CD4-positive, CD25-positive, alpha-beta regulatory T cell (primary cell): ENCODE measurements at regions not wholly inside any gene's neighbourhood (a gene's known extent, or its start where the extent isn't known, plus 50 kb on each side); places are given as distances from the start of the nearest gene placed in this dataset.

ENCODE experiments used
- ATAC-seq, 2 donors: fragments of 150-1000 bp; cut with Tn5 transposase; one replicate each; pipeline ENCODE4 v1.10.0; 2021; ENCODE audit warnings: low read depth in 2 of 2, moderate number of reproducible peaks in 2 of 2, moderate library complexity in 1 of 2
- DNase-seq, 3 donors: peaks; one replicate each; pipeline versions ENCODE4 v3.0.0 to v3.0.0-alpha.2; 2012 to 2022; ENCODE audit warnings: mixed read lengths in 1 of 3
- H3K27ac ChIP-seq: one replicate; pipeline ENCODE4 v1.7.0; 2013; ENCODE audit warnings: mild to moderate bottlenecking, low read length; ENCODE audit not compliant: insufficient read depth, poor library complexity, severe bottlenecking
- H3K27me3 ChIP-seq: one replicate; pipeline ENCODE4 v1.7.0; 2013; ENCODE audit warnings: low read length; ENCODE audit not compliant: control insufficient read depth, insufficient read depth
- H3K36me3 ChIP-seq: one replicate; pipeline ENCODE4 v1.7.0; 2013; ENCODE audit warnings: mild to moderate bottlenecking, low read length, moderate library complexity; ENCODE audit not compliant: control insufficient read depth, insufficient read depth
- H3K4me1 ChIP-seq: 2 replicates; pipeline ENCODE4 v1.7.0; 2013; ENCODE audit warnings: mild to moderate bottlenecking, low read length; ENCODE audit not compliant: insufficient read depth, control insufficient read depth, poor library complexity, severe bottlenecking
- H3K4me3 ChIP-seq: one replicate; pipeline ENCODE4 v1.7.0; 2013; ENCODE audit warnings: low read depth, mild to moderate bottlenecking, low read length, moderate library complexity
- H3K9me3 ChIP-seq, 2 experiments: 1 replicate in 1 of 2; 2 replicates in 1 of 2; pipeline ENCODE4 v1.7.0; 2013; ENCODE audit warnings: low read length in 2 of 2, mild to moderate bottlenecking in 1 of 2, moderate library complexity in 1 of 2; ENCODE audit not compliant: control insufficient read depth in 2 of 2
- H3K27ac Mint-ChIP-seq, 3 donors: one replicate each; pipeline ENCODE4 v1.8.0; 2020 to 2022; ENCODE audit warnings: mild to moderate bottlenecking in 3 of 3, mixed read lengths in 3 of 3, moderate library complexity in 2 of 3
- H3K27me3 Mint-ChIP-seq: one replicate; pipeline ENCODE4 v1.8.0; 2022; ENCODE audit warnings: mild to moderate bottlenecking, mixed read lengths
- H3K36me3 Mint-ChIP-seq: one replicate; pipeline ENCODE4 v1.8.0; 2020; ENCODE audit warnings: mixed read lengths
- H3K4me1 Mint-ChIP-seq, 4 donors: one replicate each; pipeline ENCODE4 v1.8.0; 2020 to 2022; ENCODE audit warnings: mixed read lengths in 4 of 4, mild to moderate bottlenecking in 1 of 4
- H3K4me3 Mint-ChIP-seq, 4 donors: one replicate each; pipeline ENCODE4 v1.8.0; 2020 to 2022; ENCODE audit warnings: mild to moderate bottlenecking in 4 of 4, mixed read lengths in 4 of 4, moderate library complexity in 3 of 4
- H3K9me3 Mint-ChIP-seq, 7 donors: one replicate each; pipeline ENCODE4 v1.8.0; 2020 to 2022; ENCODE audit warnings: mixed read lengths in 7 of 7, mild to moderate bottlenecking in 3 of 7, moderate library complexity in 2 of 7

- H3K36me3 ChIP-seq, result no peaks in the 10 kb centered on the region
- H3K4me3 Mint-ChIP-seq, result peak overlapping the region in 1 of 4 donors; percentile 15
- no peak for ATAC-seq
These were observed 437.4 kb upstream of the CDH19 start for GRCh38 chr18:67041334-67041733.

GRCh38 chr18:67035026-67035425, 431.1 kb upstream of the CDH19 start:
- Histone ChIP-seq H3K27me3 (no peaks in the 10 kb centered on the region), H3K4me3 (no peak overlapping the region), H3K36me3 (no peaks in the 10 kb centered on the region), H3K4me1 (no peaks in the 10 kb centered on the region), H3K9me3 (peaks cover 0 to 8% of the 10 kb centered on the region in 2 experiments), H3K27ac (no peak overlapping the region)
- Mint-ChIP-seq H3K4me3 (no peak overlapping the region), H3K27me3 (no peaks in the 10 kb centered on the region), H3K9me3 (peaks cover 1 to 6% (median 4%) of the 10 kb centered on the region in 7 donors), H3K27ac (no peak overlapping the region), H3K36me3 (no peaks in the 10 kb centered on the region), H3K4me1 (no peaks in the 10 kb centered on the region)
- no peak for ATAC-seq
- DNase-seq, result no peak

More at GRCh38 chr18:67041334-67041733, 437.4 kb upstream of the CDH19 start:
- Histone ChIP-seq H3K27me3 (no peaks in the 10 kb centered on the region), H3K27ac (no peak overlapping the region), H3K4me1 (no peaks in the 10 kb centered on the region), H3K4me3 (no peak overlapping the region), H3K9me3 (peaks cover 2 to 5% of the 10 kb centered on the region in 2 experiments)
- no peak for DNase-seq
- Mint-ChIP-seq H3K36me3 (no peaks in the 10 kb centered on the region), H3K4me1 (no peaks in the 10 kb centered on the region), H3K9me3 (peaks cover 0 to 7% (median 4%) of the 10 kb centered on the region in 7 donors), H3K27ac (no peak overlapping the region), H3K27me3 (no peaks in the 10 kb centered on the region)

- ATAC-seq, result no peak
These were observed 419.2 kb upstream of the CDH19 start for GRCh38 chr18:67023059-67023458.

GRCh38 chr18:67010919-67011318, 407.0 kb upstream of the CDH19 start:
- DNase-seq (no peak), ATAC-seq (no peak)
- no peaks in the 10 kb centered on the region for H3K27me3 Mint-ChIP-seq
- no peak overlapping the region for H3K4me3 Mint-ChIP-seq
- H3K36me3 Mint-ChIP-seq, result no peaks in the 10 kb centered on the region
- Histone ChIP-seq H3K27me3 (no peaks in the 10 kb centered on the region), H3K27ac (no peak overlapping the region), H3K36me3 (no peaks in the 10 kb centered on the region), H3K4me1 (no peaks in the 10 kb centered on the region), H3K9me3 (no peaks in the 10 kb centered on the region), H3K4me3 (no peak overlapping the region)
- no peak overlapping the region for H3K27ac Mint-ChIP-seq
- H3K9me3 Mint-ChIP-seq, result peaks cover 0 to 8% (median 1%) of the 10 kb centered on the region in 7 donors
- no peaks in the 10 kb centered on the region for H3K4me1 Mint-ChIP-seq

More at GRCh38 chr18:67023059-67023458, 419.2 kb upstream of the CDH19 start:
- Histone ChIP-seq H3K4me3 (no peak overlapping the region), H3K9me3 (no peaks in the 10 kb centered on the region), H3K36me3 (no peaks in the 10 kb centered on the region), H3K27me3 (no peaks in the 10 kb centered on the region), H3K27ac (no peak overlapping the region), H3K4me1 (no peaks in the 10 kb centered on the region)
- DNase-seq, result no peak
- peaks cover 0 to 6% (median 2%) of the 10 kb centered on the region in 7 donors for H3K9me3 Mint-ChIP-seq
- H3K36me3 Mint-ChIP-seq, result no peaks in the 10 kb centered on the region
- H3K27me3 Mint-ChIP-seq, result no peaks in the 10 kb centered on the region
- no peak overlapping the region for H3K27ac Mint-ChIP-seq
- H3K4me3 Mint-ChIP-seq, result no peak overlapping the region
- no peaks in the 10 kb centered on the region for H3K4me1 Mint-ChIP-seq

DNA sequence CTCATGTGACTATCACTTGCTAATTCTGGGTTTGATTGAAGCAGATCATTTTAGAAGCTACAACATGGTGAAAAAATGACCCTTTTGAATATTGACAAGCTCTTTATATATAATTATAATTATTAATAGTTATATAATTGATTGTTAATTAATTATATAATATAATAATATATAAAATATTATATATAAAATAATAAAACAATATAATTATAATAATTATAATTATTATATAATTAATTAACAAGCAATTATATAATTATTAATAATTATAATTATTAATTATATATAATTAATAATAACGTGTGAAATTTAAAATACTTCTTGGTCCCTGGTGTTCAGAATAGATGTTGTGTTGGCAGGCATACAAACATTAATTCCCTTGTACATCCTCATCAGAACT, 404.1 kb upstream of the CDH19 start:
- Mint-ChIP-seq H3K27me3 (no peaks in the 10 kb centered on the region), H3K27ac (no peak overlapping the region), H3K4me3 (peak overlapping the region in 1 of 4 donors; percentile 62), H3K4me1 (no peaks in the 10 kb centered on the region), H3K9me3 (peaks cover 1 to 14% (median 6%) of the 10 kb centered on the region in 7 donors), H3K36me3 (no peaks in the 10 kb centered on the region)
- DNase-seq, result no peak
- no peak overlapping the region for H3K27ac ChIP-seq
- no peaks in the 10 kb centered on the region for H3K27me3 ChIP-seq
- H3K9me3 ChIP-seq, result peaks cover 0 to under 1% of the 10 kb centered on the region in 2 experiments
- no peak for ATAC-seq
- no peaks in the 10 kb centered on the region for H3K36me3 ChIP-seq
- no peak overlapping the region for H3K4me3 ChIP-seq
- no peaks in the 10 kb centered on the region for H3K4me1 ChIP-seq

GRCh38 chr18:67007085-67007484, 403.2 kb upstream of the CDH19 start:
- H3K27me3 ChIP-seq, result no peaks in the 10 kb centered on the region
- Mint-ChIP-seq H3K27ac (no peak overlapping the region), H3K9me3 (peaks cover 1 to 17% (median 6%) of the 10 kb centered on the region in 7 donors), H3K27me3 (no peaks in the 10 kb centered on the region), H3K4me1 (no peaks in the 10 kb centered on the region), H3K36me3 (no peaks in the 10 kb centered on the region), H3K4me3 (no peak overlapping the region)
- peaks cover 0 to 2% of the 10 kb centered on the region in 2 experiments for H3K9me3 ChIP-seq
- no peaks in the 10 kb centered on the region for H3K4me1 ChIP-seq
- no peak overlapping the region for H3K4me3 ChIP-seq
- DNase-seq, result no peak
- H3K27ac ChIP-seq, result no peak overlapping the region
- no peaks in the 10 kb centered on the region for H3K36me3 ChIP-seq
- ATAC-seq, result no peak

DNA sequence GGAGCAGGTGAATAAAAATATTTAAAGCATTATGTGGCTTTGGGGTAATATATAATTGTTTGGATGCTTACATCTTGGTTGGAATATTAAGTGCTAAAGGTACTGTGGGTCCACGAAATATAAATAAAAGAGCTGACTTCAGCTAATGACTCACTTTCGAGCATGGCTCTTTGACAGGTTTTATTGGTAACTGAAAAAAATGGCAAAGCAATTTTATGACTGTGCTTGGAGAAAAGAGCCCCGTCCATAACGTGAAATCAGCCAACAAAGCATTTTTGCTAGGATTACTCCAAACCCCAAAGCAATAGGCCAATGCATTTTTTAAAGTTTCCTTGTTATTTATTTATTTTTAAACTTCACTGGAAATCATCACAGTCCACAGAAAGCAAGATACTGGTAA, 397.2 kb upstream of the CDH19 start:
- Mint-ChIP-seq H3K36me3 (no peaks in the 10 kb centered on the region), H3K4me1 (no peaks in the 10 kb centered on the region), H3K27me3 (no peaks in the 10 kb centered on the region), H3K27ac (no peak overlapping the region), H3K9me3 (peaks cover 2 to 21% (median 8%) of the 10 kb centered on the region in 7 donors), H3K4me3 (no peak overlapping the region)
- no peak for DNase-seq
- ATAC-seq, result no peak
- Histone ChIP-seq H3K4me1 (no peaks in the 10 kb centered on the region), H3K36me3 (no peaks in the 10 kb centered on the region), H3K9me3 (peaks cover 0 to 2% of the 10 kb centered on the region in 2 experiments), H3K27ac (no peak overlapping the region), H3K27me3 (no peaks in the 10 kb centered on the region), H3K4me3 (no peak overlapping the region)

- H3K36me3 Mint-ChIP-seq, result no peaks in the 10 kb centered on the region
- H3K4me3 Mint-ChIP-seq, result no peak overlapping the region
- DNase-seq (no peak), ATAC-seq (no peak)
- no peaks in the 10 kb centered on the region for H3K4me1 ChIP-seq
- H3K27me3 ChIP-seq, result no peaks in the 10 kb centered on the region
- H3K27ac Mint-ChIP-seq, result no peak overlapping the region
- no peak overlapping the region for H3K27ac ChIP-seq
- no peaks in the 10 kb centered on the region for H3K4me1 Mint-ChIP-seq
- H3K9me3 Mint-ChIP-seq, result peaks cover 1 to 24% (median 6%) of the 10 kb centered on the region in 7 donors
- H3K27me3 Mint-ChIP-seq, result no peaks in the 10 kb centered on the region
- no peaks in the 10 kb centered on the region for H3K36me3 ChIP-seq
- H3K4me3 ChIP-seq, result no peak overlapping the region
- peaks cover 0 to 2% of the 10 kb centered on the region in 2 experiments for H3K9me3 ChIP-seq
These were observed 395.1 kb upstream of the CDH19 start for GRCh38 chr18:66999003-66999402.
